ENCODE measurements at regions not wholly inside any gene's neighbourhood (a gene's known extent, or its start where the extent isn't known, plus 50 kb on each side); places are given as distances from the start of the nearest gene placed in this dataset.

GRCh38 chr2:145854039-145854755 lies 1334.3 kb upstream of the ZEB2 start:
- Histone ChIP-seq H3K4me1 (ENCODE audit: control insufficient read depth, insufficient read depth, low read length) (no peaks in the 10 kb centered on the region), H3K36me3 (ENCODE audit: control insufficient read depth, insufficient read depth, low read length) (no peaks in the 10 kb centered on the region), H3K4me3 (ENCODE audit: low read depth, low read length) (no peak overlapping the region), H3K27me3 (ENCODE audit: control insufficient read depth, insufficient read depth, low read length) (no peaks in the 10 kb centered on the region), H3K27ac (ENCODE audit: low read depth, low read length) (no peak overlapping the region), H3K9me3 (ENCODE audit: control insufficient read depth, insufficient read depth, low read length) (no peaks in the 10 kb centered on the region)
- 100% methylated on average over 3 of the region's 4 CpGs for WGBS (ENCODE audit: insufficient coverage)
- DNase-seq (ENCODE audit: low read depth in 4 of 6, low spot score in 6 of 6), result no peak

GRCh38 chr2:145851730-145852129 lies 1331.8 kb upstream of the ZEB2 start:
- Histone ChIP-seq H3K9me3 (ENCODE audit: control insufficient read depth, insufficient read depth, low read length) (no peaks in the 10 kb centered on the region), H3K4me1 (ENCODE audit: control insufficient read depth, insufficient read depth, low read length) (no peaks in the 10 kb centered on the region), H3K27me3 (ENCODE audit: control insufficient read depth, insufficient read depth, low read length) (no peaks in the 10 kb centered on the region), H3K4me3 (ENCODE audit: low read depth, low read length) (no peak overlapping the region), H3K36me3 (ENCODE audit: control insufficient read depth, insufficient read depth, low read length) (no peaks in the 10 kb centered on the region), H3K27ac (ENCODE audit: low read depth, low read length) (no peak overlapping the region)
- no CpG with 5 or more reads among the region's 2 CpGs for WGBS (ENCODE audit: insufficient coverage)
- no peak for DNase-seq (ENCODE audit: low read depth in 4 of 6, low spot score in 6 of 6)

DNA sequence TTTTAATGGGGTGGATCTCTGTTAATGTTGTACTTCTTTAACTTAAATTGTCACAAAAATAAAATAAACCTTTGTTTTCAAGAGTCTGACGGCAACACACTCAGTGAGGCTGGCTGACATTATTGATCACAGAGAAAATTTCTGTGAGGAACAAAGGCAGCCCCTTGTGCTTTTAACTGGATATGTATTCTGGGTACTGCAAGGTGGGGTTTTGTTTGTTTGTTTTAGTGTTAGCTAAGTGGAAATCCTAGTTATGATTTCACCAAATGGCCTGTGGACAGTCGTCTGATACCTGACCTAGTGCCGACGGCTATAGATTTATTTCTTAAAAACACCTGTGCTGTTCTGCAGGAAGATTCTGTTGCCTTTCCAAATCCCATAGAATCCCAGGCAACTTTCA lies 1329.5 kb upstream of the ZEB2 start:
- no peaks in the 10 kb centered on the region for H3K9me3 ChIP-seq (ENCODE audit: control insufficient read depth, insufficient read depth, low read length)
- H3K27ac ChIP-seq (ENCODE audit: low read depth, low read length), result no peak overlapping the region
- 80% methylated on average over 1 of the region's 4 CpGs for WGBS (ENCODE audit: insufficient coverage)
- no peaks in the 10 kb centered on the region for H3K36me3 ChIP-seq (ENCODE audit: control insufficient read depth, insufficient read depth, low read length)
- H3K4me1 ChIP-seq (ENCODE audit: control insufficient read depth, insufficient read depth, low read length), result no peaks in the 10 kb centered on the region
- no peak overlapping the region for H3K4me3 ChIP-seq (ENCODE audit: low read depth, low read length)
- H3K27me3 ChIP-seq (ENCODE audit: control insufficient read depth, insufficient read depth, low read length), result no peaks in the 10 kb centered on the region
- no peak for DNase-seq (ENCODE audit: low read depth in 4 of 6, low spot score in 6 of 6)

DNA sequence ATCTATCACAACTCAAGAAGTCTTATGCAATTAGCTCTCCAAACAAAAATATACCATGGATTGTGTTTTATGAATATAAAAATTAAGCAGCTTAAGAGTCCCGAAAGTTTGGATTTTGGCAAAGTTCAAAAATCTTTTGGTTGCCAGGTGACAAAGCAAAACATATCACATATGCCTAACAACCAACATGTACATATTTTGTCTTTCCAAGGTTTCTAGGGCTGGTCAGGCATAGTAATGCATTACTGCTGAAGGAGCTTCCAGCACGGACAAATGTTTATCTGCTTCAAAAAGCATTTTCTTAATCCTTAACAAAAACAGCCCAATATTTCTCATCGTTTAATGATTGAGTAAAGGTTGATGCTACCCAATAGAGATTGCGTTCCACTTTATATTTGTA lies 1327.1 kb upstream of the ZEB2 start:
- peak in 1 of 6 donors; percentile 8 for DNase-seq (ENCODE audit: low read depth in 4 of 6, low spot score in 6 of 6)
- Histone ChIP-seq H3K36me3 (ENCODE audit: control insufficient read depth, insufficient read depth, low read length) (no peaks in the 10 kb centered on the region), H3K4me1 (ENCODE audit: control insufficient read depth, insufficient read depth, low read length) (no peaks in the 10 kb centered on the region), H3K4me3 (ENCODE audit: low read depth, low read length) (no peak overlapping the region), H3K27ac (ENCODE audit: low read depth, low read length) (no peak overlapping the region), H3K27me3 (ENCODE audit: control insufficient read depth, insufficient read depth, low read length) (no peaks in the 10 kb centered on the region), H3K9me3 (ENCODE audit: control insufficient read depth, insufficient read depth, low read length) (no peaks in the 10 kb centered on the region)
- no CpG with 5 or more reads among the region's 4 CpGs for WGBS (ENCODE audit: insufficient coverage)

DNA sequence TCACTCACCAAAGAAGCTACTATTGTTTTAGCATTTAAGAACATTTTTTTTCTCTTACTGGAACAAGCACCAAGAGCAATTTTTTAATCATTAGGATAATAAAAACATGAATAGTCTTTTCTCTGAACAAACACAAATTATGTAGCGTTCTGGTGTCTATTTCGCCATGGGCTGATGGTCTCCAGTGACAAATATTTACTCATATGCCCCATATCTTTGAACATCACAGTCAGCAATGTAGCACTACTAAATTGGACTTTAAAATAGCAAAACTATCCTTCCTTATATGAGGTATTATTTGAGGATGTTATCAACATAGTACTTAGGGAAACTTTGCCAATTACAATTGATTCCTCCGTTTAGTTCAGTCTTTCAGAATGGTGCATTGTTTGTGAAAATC lies 1326.0 kb upstream of the ZEB2 start:
- H3K4me1 ChIP-seq (ENCODE audit: control insufficient read depth, insufficient read depth, low read length), result no peaks in the 10 kb centered on the region
- no CpG with 5 or more reads among the region's 3 CpGs for whole genome bisulfite sequencing (ENCODE audit: insufficient coverage)
- H3K36me3 ChIP-seq (ENCODE audit: control insufficient read depth, insufficient read depth, low read length), result no peaks in the 10 kb centered on the region
- no peaks in the 10 kb centered on the region for H3K27me3 ChIP-seq (ENCODE audit: control insufficient read depth, insufficient read depth, low read length)
- no peaks in the 10 kb centered on the region for H3K9me3 ChIP-seq (ENCODE audit: control insufficient read depth, insufficient read depth, low read length)
- no peak overlapping the region for H3K4me3 ChIP-seq (ENCODE audit: low read depth, low read length)
- no peak overlapping the region for H3K27ac ChIP-seq (ENCODE audit: low read depth, low read length)
- DNase-seq (ENCODE audit: low read depth in 4 of 6, low spot score in 6 of 6), result no peak

GRCh38 chr2:145845207-145845894 lies 1325.4 kb upstream of the ZEB2 start:
- Histone ChIP-seq H3K27me3 (ENCODE audit: control insufficient read depth, insufficient read depth, low read length) (no peaks in the 10 kb centered on the region), H3K4me1 (ENCODE audit: control insufficient read depth, insufficient read depth, low read length) (no peaks in the 10 kb centered on the region), H3K9me3 (ENCODE audit: control insufficient read depth, insufficient read depth, low read length) (no peaks in the 10 kb centered on the region), H3K4me3 (ENCODE audit: low read depth, low read length) (no peak overlapping the region), H3K36me3 (ENCODE audit: control insufficient read depth, insufficient read depth, low read length) (no peaks in the 10 kb centered on the region), H3K27ac (ENCODE audit: low read depth, low read length) (no peak overlapping the region)
- DNase-seq (ENCODE audit: low read depth in 4 of 6, low spot score in 6 of 6), result no peak
- no CpG with 5 or more reads among the region's 2 CpGs for WGBS (ENCODE audit: insufficient coverage)

GRCh38 chr2:145841973-145842372 lies 1322.1 kb upstream of the ZEB2 start:
- H3K27ac ChIP-seq (ENCODE audit: low read depth, low read length), result no peak overlapping the region
- H3K27me3 ChIP-seq (ENCODE audit: control insufficient read depth, insufficient read depth, low read length), result no peaks in the 10 kb centered on the region
- no peaks in the 10 kb centered on the region for H3K36me3 ChIP-seq (ENCODE audit: control insufficient read depth, insufficient read depth, low read length)
- H3K4me1 ChIP-seq (ENCODE audit: control insufficient read depth, insufficient read depth, low read length), result no peaks in the 10 kb centered on the region
- no peak overlapping the region for H3K4me3 ChIP-seq (ENCODE audit: low read depth, low read length)
- DNase-seq (ENCODE audit: low read depth in 4 of 6, low spot score in 6 of 6), result no peak
- WGBS (ENCODE audit: insufficient coverage), result no CpG with 5 or more reads among the region's 3 CpGs
- no peaks in the 10 kb centered on the region for H3K9me3 ChIP-seq (ENCODE audit: control insufficient read depth, insufficient read depth, low read length)

- H3K9me3 ChIP-seq (ENCODE audit: control insufficient read depth, insufficient read depth, low read length), result no peaks in the 10 kb centered on the region
- no CpG with 5 or more reads among the region's 3 CpGs for WGBS (ENCODE audit: insufficient coverage)
- H3K36me3 ChIP-seq (ENCODE audit: control insufficient read depth, insufficient read depth, low read length), result no peaks in the 10 kb centered on the region
- H3K27me3 ChIP-seq (ENCODE audit: control insufficient read depth, insufficient read depth, low read length), result no peaks in the 10 kb centered on the region
- H3K4me1 ChIP-seq (ENCODE audit: control insufficient read depth, insufficient read depth, low read length), result no peaks in the 10 kb centered on the region
- H3K27ac ChIP-seq (ENCODE audit: low read depth, low read length), result no peak overlapping the region
- DNase-seq (ENCODE audit: low read depth in 4 of 6, low spot score in 6 of 6), result no peak
- no peak overlapping the region for H3K4me3 ChIP-seq (ENCODE audit: low read depth, low read length)
These were observed 1317.1 kb upstream of the ZEB2 start for GRCh38 chr2:145836986-145837385.

DNA sequence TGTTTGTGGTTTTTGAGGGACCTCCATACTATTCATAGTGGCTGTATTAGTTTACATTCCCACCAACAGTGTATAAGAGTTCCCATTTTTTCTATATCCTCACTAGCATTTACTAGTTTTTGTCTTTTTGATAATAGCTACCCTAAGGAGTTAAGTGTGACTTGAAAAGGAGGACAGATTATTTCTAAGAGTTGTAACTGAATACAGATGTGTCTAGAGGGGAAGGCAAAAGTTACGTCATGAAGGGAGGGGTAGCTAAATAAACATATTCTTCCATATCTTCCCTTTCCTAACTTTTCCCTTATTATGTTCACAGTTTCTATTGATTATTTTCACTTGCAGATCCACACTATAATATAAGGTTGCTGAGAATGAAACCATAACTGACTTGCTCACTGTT lies 1315.7 kb upstream of the ZEB2 start:
- H3K9me3 ChIP-seq (ENCODE audit: control insufficient read depth, insufficient read depth, low read length), result no peaks in the 10 kb centered on the region
- no peaks in the 10 kb centered on the region for H3K36me3 ChIP-seq (ENCODE audit: control insufficient read depth, insufficient read depth, low read length)
- WGBS (ENCODE audit: insufficient coverage), result no CpG with 5 or more reads among the region's 1 CpG
- no peaks in the 10 kb centered on the region for H3K4me1 ChIP-seq (ENCODE audit: control insufficient read depth, insufficient read depth, low read length)
- no peak overlapping the region for H3K4me3 ChIP-seq (ENCODE audit: low read depth, low read length)
- H3K27me3 ChIP-seq (ENCODE audit: control insufficient read depth, insufficient read depth, low read length), result no peaks in the 10 kb centered on the region
- no peak for DNase-seq (ENCODE audit: low read depth in 4 of 6, low spot score in 6 of 6)
- H3K27ac ChIP-seq (ENCODE audit: low read depth, low read length), result no peak overlapping the region

DNA sequence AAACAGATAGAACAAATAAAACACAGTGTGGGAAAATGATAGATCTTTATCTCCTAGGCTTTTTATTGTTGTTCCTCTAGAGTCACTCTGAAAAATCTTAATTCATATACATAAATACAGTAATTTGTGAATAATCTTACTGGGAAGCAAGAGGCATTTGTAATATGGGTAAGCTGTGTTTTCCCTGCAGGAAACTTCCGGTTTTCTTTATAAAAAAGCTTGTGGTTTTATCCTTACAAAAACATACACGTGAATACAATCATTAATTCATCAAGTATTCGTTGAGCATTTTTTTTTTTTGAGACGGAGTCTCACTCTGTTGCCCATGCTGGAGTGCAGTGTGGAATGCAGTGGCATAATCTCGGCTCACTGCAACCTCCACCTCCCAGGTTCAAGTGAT lies 1312.8 kb upstream of the ZEB2 start:
- H3K4me3 ChIP-seq (ENCODE audit: low read depth, low read length), result no peak overlapping the region
- H3K36me3 ChIP-seq (ENCODE audit: control insufficient read depth, insufficient read depth, low read length), result no peaks in the 10 kb centered on the region
- no peak for DNase-seq (ENCODE audit: low read depth in 4 of 6, low spot score in 6 of 6)
- 100% methylated on average over 3 of the region's 5 CpGs for WGBS (ENCODE audit: insufficient coverage)
- H3K4me1 ChIP-seq (ENCODE audit: control insufficient read depth, insufficient read depth, low read length), result no peaks in the 10 kb centered on the region
- H3K9me3 ChIP-seq (ENCODE audit: control insufficient read depth, insufficient read depth, low read length), result no peaks in the 10 kb centered on the region
- no peak overlapping the region for H3K27ac ChIP-seq (ENCODE audit: low read depth, low read length)
- H3K27me3 ChIP-seq (ENCODE audit: control insufficient read depth, insufficient read depth, low read length), result no peaks in the 10 kb centered on the region
